GM18502 (cell line): ENCODE measurements at regions not wholly inside any gene's neighbourhood (a gene's known extent, or its start where the extent isn't known, plus 50 kb on each side); places are given as distances from the start of the nearest gene placed in this dataset.
"Not testable (repeated sequence)": the region's sequence is repeated elsewhere in the genome, so short reads cannot be mapped to it uniquely, and the experiment has no call there.

Experiments
- ATAC-seq: cut with Tn5 transposase; IDR thresholded peaks from one replicate; pipeline ENCODE4 v1.9.1; 2021; ENCODE audit warnings: mild to moderate bottlenecking; ENCODE audit not compliant: unreplicated experiment, poor library complexity

DNA sequence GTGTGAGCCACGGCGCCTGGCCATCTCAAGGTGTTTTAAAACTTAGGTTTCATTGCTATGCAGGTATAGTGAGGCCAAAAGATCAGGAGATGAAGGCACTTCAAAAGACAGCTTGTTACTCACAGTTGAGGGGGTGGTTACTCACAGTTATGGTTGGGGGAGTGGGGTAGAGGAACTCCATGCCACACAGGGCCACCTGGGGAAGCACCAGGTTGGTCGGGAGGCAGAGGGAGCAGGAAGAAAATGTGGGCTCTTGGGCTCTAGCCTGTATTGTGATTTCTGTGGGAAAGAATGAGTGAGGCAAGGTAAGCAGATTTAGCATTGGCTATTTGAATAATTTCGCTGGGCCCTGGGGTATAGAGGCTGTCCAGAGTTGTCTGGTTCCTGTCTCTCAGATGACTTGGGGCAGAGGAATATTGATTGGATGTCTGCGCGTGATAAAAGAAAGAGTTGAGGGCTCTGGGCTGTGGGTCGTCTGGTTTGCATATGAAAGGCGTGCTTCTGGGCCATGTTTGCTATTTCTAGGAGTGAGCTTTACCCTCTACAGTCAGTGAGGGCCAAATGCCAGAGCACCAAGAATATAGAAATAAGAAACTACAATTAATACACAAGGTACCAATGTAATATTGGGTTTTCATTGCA, 226.1 kb upstream of the FAM240B start:
- not testable (repeated sequence) for ATAC-seq

DNA sequence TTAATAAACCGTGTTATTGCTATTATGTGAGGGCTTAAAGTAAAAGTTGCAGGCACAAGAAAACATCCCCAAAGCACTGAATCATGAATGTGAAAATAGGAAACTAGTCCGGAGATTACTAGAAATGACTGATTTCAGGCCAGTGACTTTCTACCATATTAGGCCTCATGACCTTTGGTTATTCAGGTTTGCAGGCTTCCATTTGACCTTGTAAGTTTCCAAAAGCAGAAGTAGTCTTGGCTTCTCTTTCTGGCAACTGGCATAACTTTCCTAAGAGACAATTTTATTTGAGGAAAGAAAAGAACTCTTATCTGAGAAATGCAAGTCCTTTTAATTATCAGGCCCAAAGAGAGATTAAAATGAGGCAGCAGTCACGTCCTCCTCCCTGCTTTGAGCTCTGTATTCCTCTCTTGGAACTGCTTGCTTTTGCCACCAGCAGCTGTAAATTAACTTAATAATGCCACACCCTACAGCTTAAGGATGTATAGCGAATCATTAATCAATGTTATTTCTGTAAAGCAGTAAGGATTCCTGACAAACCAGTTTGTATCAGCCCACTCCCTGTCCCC, 225.0 kb upstream of the FAM240B start:
- not testable (repeated sequence) for ATAC-seq

DNA sequence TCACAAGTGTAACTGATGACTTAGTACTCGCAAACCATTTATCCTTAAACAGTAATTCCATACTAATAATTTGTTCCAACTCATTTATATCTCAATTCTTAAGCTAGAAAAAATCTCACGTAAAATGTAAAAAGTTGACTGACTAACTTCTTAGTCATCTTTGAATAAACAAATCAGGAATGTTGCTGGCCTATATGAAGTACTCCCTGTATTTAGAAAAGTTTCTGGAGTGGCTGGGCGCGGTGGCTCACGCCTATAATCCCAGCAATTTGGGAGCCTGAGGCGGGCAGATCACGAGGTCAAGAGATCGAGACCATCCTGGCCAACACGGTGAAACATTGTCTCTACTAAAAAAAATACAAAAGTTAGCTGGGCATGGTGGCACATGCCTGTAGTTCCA, 220.6 kb upstream of the FAM240B start:
- ATAC-seq, result not testable (repeated sequence)

DNA sequence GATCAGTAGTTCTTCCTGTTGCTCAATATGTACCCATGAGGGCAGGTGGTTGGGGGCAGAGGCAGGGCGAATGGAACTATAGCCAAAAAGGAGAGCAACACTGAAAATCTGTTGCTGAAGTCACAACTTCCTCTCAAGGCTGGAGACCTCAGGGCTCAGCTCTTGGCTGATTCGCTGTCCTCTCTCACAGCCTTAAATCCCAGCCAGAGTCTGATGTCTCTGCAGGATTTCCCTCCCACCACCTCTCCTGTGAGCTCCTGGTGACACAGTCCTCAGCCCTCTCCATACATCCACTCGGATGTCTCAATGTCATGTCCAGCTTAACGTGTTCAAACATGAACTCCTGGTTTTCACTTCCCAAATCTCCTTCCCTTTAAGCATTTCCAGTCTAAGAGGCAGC, 218.7 kb upstream of the FAM240B start:
- ATAC-seq, result not testable (repeated sequence)

DNA sequence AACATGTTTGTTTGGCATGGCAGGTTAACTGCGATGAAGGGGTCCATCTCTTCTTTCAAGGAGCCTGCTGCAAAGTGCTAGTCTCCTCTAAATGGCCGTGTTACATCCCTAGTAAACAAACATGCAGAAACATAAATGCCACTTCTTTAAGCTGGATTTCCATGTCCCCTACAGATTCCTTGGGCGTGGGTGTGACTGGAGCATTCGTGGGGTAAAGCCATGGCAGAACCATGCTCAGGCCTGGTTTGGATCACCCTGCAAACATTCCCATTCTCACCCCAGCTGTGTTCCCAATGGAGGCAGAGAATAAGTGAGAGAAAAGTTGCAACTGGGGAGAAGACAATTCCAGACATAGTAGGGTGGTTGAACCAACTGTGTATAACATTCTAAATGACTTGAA, 208.0 kb upstream of the FAM240B start:
- not testable (repeated sequence) for ATAC-seq

DNA sequence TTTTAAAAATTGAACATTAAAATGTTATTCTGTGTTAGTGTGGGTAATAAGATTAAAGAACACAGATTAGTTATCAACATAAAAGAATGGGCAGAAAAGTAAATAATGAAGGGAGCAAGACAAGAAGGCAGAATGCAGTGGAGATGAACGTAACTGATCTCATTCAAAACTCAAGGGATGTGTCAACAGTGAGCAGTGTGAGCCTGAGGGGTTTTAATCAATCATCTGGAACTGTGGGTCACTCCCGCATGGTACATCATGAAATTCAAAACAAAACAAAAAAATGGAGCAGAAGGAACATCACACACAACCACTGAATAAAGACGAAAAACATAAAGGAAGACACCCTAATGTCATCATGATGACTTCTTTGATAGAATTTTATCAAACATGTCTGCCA, 206.6 kb upstream of the FAM240B start:
- not testable (repeated sequence) for ATAC-seq

DNA sequence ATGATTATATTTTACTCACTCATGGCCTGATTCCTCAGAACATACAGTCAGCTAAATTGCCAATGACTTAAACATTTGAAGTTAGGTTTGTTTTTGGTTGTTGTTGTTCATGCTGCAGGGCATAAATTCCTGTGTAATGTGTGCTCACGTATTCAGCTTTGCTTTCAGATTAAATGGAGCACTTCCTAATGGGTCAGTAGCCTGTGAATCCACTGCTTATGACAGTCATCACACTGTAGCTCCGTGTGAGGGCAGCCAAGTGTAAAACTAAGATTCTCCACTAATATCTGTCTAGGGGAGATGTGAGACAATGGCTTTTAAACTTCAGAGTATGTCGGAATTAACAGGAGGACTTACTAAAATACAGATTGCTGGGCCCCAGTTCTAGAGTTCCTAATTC, 201.3 kb upstream of the FAM240B start:
- not testable (repeated sequence) for ATAC-seq

DNA sequence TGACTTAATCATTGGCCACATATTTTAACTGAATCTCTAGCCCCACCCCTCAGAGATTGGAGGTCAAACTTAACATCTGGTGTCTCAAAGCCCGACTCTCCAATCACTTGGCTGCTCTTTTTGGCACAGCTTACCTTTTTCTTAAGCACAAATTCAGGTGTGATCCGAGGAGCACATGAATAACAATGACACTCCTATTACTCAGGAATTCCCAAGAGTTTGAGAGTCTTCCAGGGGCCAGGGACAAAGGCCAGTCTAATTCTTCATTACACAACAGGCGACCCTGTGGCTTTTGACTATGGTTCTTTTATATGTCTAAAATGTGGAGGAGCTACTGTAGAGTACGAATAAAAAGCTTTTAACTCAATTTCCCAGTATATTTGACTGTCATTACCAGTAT, 190.7 kb upstream of the FAM240B start:
- ATAC-seq, result not testable (repeated sequence)

DNA sequence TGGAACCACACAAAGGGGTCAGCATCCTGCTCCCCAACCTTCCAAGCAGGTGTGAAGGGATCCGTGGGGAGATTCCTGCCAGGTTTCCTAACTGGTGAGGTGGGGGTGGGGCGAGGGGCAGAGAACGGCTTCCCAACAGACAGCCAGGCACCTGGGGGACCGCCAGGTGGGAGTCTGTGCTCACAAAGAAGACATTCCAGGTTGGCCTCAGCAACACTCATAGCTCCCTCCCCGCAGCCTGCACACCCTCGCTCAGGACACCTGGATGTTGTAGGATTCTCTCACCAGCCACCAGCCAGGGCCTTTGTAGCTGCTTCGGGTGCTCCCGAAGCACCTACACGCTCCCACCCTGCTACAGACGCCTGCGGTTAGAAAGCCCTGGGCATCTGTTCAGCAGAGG, 184.8 kb upstream of the FAM240B start:
- not testable (repeated sequence) for ATAC-seq

DNA sequence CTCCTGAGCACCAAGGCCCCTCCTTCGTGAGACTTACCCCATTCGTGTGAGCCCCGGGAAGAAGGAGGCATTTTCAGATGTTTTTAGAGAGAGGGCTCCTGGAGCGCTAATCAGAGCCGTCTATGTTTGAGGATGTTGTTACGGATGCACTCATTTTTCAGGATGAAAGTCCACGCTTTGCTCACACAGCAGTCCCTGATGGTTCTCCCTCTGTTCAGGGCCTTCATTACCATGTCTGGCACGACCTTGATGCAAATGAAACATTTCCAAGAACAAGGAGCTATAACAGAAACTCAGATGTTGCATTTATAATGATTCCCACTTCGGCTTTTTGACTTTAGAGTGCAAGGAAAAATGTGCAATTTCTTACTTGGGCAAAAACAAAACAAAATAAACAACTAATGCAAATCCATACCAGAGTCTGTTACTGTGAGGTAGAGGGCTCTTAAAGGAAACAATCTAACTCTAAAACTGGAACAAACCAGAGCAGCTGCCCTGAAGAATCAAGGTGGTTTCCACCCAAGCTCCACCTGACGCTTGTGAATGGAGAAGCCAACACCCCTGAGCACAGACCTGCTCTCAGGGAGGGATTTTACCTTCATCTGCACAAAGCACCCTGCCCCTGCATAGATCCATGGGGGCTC, 181.7 kb upstream of the FAM240B start:
- ATAC-seq, result not testable (repeated sequence)

DNA sequence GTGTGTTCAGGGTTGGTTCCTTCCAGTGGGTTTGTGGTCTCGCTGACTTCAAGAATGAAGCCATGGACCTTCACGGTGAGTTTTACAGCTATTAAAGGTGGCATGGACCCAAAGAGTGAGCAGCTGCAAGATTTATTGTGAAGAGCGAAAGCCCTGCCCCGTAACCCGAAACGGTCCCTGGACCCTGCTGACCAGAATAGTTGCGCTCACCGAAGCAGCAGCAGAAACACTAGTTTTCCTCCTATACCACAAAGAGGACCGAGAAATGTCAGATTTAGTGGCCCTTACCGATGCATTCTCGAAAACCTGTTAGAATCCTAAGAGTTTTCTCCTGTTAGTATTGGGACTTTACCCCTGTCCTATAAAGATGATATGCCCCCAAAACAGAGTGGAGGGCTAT, 176.5 kb upstream of the FAM240B start:
- not testable (repeated sequence) for ATAC-seq

DNA sequence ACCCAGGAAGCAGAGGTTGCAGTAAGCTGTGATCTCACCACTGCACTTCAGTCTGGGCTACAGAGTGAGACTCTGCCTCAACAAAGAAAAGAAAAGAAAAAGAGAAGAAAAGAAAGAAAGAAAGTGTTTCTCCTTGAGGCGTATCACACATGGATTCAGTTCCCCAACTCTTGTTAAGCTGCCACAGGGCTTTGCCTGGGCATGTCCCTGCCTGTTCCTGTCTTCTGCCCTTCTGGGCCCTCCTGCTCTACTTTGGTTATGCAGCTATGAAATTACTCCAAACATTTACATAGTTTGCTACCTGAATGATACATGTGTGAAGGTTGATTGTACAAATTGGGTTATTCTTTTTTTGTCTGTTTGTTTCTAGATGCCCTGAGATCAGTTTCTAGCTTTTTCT, 175.3 kb upstream of the FAM240B start:
- ATAC-seq, result peak; percentile 74

DNA sequence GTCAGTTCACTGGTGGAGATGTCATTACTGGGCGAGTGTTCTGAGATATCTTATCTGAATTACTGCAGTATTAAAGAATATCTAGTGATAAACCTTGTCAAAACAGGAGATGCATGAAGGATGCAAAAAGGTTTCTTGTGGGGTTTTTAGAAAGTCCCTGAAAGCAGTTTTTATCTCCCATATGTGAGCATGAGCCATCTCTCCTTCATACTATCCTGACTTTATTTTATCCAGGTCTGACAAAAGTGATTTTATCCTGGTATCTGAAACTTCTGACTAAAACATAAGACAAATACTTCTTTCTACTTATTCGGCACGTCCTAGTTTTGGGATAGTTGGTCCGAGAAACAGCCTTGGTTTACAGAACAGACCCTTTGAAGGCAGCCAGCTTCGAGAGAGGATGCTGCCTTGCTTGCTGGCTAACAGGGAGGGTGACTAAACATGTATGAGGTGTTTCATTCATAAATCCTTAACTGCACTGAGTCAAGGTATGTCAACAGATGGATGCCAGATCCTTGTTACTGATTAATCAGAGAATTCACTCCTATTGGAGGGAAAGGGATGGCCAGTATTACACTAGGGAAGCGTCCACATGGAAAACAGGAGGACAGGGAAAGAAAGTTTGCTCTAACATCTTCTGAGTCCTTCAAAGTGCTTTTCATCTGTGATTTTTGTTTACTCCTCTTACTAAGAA, 172.8 kb upstream of the FAM240B start:
- not testable (repeated sequence) for ATAC-seq

DNA sequence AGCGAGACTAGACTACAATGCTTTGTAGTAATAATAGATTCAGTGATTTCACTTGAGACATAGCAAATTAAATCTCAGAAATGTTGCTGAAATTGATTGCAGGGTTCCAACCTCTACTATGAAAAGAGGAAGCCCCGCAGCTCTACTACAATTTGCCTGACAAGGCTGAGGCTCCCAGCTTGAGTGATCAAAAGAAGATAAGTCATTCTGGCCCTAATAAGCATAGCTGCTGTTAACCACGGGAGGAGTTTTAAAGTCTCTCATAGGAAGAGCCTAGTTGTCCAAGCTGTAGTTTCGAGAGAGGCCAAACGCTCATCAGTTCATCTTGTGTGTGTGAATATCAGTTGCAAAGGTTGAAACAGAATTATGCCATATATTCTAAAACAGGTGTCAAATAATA, 166.1 kb upstream of the FAM240B start:
- ATAC-seq, result not testable (repeated sequence)

DNA sequence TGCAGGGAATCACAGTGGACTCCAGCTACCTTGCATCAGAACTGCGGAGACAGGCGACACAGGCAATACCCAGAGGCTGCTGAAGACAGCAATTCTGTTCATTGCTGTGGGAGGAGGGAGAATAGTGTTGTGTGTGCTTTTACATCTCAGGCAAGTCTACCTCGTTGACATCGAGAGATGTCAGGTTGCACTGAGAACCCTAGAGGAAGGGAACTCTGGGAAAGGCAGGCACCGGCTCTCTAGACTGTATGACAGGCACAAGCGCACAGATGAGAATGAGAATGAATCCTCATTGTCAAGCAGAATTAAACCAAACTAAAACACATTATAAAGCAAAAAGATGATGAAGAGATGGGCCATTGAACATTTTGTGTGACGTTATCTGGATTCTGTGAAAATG, 155.7 kb upstream of the FAM240B start:
- ATAC-seq, result not testable (repeated sequence)

DNA sequence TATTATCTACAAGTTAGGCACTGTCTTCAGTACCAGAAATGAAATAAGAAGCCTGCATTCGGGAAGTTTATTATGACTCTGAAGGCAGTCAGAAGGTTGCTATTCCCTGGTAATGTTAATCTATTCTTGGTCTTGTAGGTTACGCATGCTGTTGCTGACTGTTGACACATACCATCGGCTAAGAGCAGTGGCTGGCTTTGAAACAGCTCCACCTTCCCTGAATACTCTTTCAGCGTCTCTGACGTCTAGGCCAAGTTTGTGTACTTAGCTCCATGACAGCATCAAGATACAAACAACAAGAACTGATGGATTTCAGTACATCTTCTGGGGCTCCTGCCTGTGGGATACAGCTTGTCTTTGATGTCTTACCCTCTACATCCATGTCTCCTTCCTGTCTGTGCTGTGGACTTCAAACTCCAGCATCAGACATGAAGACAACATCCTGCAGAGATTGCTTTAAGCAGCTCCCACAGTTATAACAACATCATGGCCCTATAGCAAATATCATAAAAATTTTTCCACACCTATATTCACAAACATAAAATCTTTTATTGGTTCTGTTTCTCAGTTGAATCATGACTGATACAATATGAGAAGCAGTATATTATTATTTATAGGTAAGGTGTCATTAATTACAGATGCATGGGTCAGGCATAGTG, 151.5 kb upstream of the FAM240B start:
- ATAC-seq, result not testable (repeated sequence)

DNA sequence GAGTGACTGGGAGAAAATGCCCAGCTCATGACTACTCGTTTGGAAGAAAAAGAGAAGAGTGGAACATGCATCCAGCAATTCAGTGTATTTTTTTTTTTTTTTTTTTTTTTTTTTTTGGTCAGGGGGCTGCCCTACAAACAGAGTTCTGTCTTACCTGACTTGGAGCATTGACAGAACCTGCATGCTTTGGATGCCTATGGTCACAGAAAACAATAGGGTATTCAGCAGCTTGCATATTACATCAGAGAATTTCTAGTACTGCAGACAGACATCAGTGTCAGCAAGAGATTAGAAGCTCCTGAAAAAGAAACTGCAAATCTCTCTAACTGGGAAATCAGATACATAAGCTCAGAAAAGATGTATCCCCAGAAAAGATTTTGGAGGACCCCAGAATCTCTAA, 139.9 kb upstream of the FAM240B start:
- not testable (repeated sequence) for ATAC-seq

DNA sequence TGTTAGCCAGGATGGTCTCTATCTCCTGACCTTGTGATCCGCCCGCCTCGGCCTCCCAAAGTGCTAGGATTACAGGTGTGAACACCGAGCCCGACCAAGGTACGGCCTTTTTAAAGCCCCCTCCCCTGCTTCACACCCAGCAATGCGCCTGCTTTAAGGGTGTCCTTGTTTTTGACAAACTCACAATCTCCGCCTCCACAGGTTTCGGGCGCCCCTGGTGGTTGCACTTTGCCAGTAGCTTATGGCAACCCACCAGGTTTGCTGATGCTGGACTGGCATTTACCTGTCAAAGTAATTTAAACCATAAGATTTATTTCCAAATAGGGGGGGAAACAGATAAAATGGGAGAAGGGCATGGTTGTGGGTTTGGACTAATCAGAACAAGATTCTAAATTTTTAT, 129.0 kb upstream of the FAM240B start:
- not testable (repeated sequence) for ATAC-seq

DNA sequence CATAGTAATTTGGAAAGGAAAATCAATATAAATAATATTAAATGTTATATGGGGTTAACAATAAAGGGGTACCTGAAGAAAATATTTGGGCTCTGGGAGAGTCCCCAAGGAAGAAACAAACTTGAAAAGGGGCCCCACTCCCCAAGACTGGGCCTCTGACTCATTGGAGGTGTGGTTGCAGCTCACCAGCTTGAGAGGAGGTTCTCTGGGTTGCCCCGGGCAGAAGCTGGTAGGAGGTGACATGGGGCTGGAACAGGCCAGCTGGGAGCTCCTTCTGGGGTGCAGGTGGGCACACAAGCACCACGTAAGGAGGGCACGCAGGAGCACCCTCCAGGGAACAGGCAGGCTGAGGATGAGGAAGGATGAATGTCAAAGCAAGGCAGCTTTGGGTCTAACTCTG, 120.3 kb upstream of the FAM240B start:
- ATAC-seq, result not testable (repeated sequence)

DNA sequence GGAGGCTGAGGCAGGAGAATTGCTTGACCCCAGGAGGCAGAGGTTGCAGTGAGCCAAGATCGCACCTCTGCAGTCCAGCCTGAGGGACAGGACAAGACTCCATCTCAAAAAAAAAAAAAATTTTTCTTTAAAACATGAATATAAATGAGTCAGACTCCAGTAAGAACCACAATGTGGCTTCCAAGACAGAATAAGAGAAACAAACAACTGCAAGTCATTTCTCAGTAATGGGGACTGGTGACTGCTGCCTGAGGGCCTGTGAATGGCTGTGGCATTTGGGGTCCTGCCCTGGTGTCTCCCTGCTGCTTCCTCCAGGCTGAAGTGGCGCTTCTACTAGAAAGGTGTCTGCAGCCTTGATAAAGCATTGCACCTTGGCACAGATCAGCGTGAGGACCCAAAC, 113.8 kb upstream of the FAM240B start:
- not testable (repeated sequence) for ATAC-seq

DNA sequence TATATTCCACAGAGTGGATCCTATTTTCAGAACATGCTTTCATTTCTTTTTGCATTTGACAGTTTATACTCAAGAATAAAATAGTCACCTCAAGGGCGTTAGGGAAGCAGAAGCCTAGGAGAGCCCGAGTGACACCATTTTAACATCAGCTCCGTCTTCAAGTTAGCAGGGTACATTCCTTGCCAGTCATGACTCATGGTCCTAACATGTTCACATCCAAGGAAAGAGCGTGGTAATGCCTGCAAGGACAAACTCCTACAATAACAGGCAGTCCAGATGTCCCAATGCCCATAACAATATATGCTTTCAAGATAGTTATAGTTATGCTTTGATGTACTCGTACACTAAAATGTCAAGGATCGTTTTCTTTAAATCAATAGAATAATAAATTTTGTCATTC, 93.9 kb upstream of the FAM240B start:
- ATAC-seq, result not testable (repeated sequence)
